ENCODE measurements at regions not wholly inside any gene's neighbourhood (a gene's known extent, or its start where the extent isn't known, plus 50 kb on each side); places are given as distances from the start of the nearest gene placed in this dataset.

- intact Hi-C loops (cut with DNase I): no loop called here
- no peak for DNase-seq
- Histone ChIP-seq H3K4me3 (no peak overlapping the region), H3K9me3 (no peaks in the 10 kb centered on the region), H3K27me3 (no peaks in the 10 kb centered on the region), H3K4me1 (peaks cover 0 to 7% (median 0%) of the 10 kb centered on the region in 3 donors), H3K27ac (no peak overlapping the region), H3K36me3 (no peaks in the 10 kb centered on the region)
- WGBS, 2 donors: 23 to 68% methylated on average over 2 of the region's 2 CpGs
- no peak for TF ChIP-seq CTCF (IDR thresholded peaks at IDR 0.05)
- no peak for TF ChIP-seq POLR2A (IDR thresholded peaks at IDR 0.05)
Observed at GRCh38 chr13:60933638-60934037, 482.0 kb downstream of the PCDH20 start.

GRCh38 chr13:60931858-60932546 lies 483.6 kb downstream of the PCDH20 start:
- no peaks in the 10 kb centered on the region for H3K9me3 ChIP-seq
- H3K4me1 ChIP-seq: peaks cover 0 to 7% (median 0%) of the 10 kb centered on the region in 3 donors
- no peaks in the 10 kb centered on the region for H3K36me3 ChIP-seq
- no peaks in the 10 kb centered on the region for H3K27me3 ChIP-seq
- DNase-seq: no peak
- H3K27ac ChIP-seq: no peak overlapping the region
- intact Hi-C loops (cut with DNase I): no loop called here
- 56 to 63% methylated on average over 4 of the region's 4 CpGs for WGBS, 2 donors
- no peak for TF ChIP-seq CTCF (IDR thresholded peaks at IDR 0.05)
- no peak for TF ChIP-seq POLR2A (IDR thresholded peaks at IDR 0.05)
- H3K4me3 ChIP-seq: no peak overlapping the region

- Histone ChIP-seq H3K27ac (no peak overlapping the region), H3K27me3 (no peaks in the 10 kb centered on the region), H3K4me1 (no peaks in the 10 kb centered on the region), H3K9me3 (no peaks in the 10 kb centered on the region), H3K4me3 (no peak overlapping the region), H3K36me3 (no peaks in the 10 kb centered on the region)
- DNase-seq: no peak
- TF ChIP-seq CTCF (IDR thresholded peaks at IDR 0.05): no peak
- TF ChIP-seq POLR2A (IDR thresholded peaks at IDR 0.05): no peak
- intact Hi-C loops (cut with DNase I): no loop called here
- WGBS, 2 donors: 60 to 83% methylated on average over 3 of the region's 3 CpGs
Observed at GRCh38 chr13:60925686-60926085, 490.0 kb downstream of the PCDH20 start.

- DNase-seq: no peak
- H3K9me3 ChIP-seq: no peaks in the 10 kb centered on the region
- H3K36me3 ChIP-seq: no peaks in the 10 kb centered on the region
- no peaks in the 10 kb centered on the region for H3K27me3 ChIP-seq
- WGBS, 2 donors: 30 to 52% methylated on average over 2 of the region's 2 CpGs
- H3K27ac ChIP-seq: no peak overlapping the region
- no peaks in the 10 kb centered on the region for H3K4me1 ChIP-seq
- intact Hi-C loops (cut with DNase I): no loop called here
- H3K4me3 ChIP-seq: no peak overlapping the region
- TF ChIP-seq POLR2A (IDR thresholded peaks at IDR 0.05) (no peak), CTCF (IDR thresholded peaks at IDR 0.05) (no peak)
Observed at GRCh38 chr13:60924856-60925255, 490.8 kb downstream of the PCDH20 start.

- intact Hi-C loops (cut with DNase I): no loop called here
- Histone ChIP-seq H3K36me3 (no peaks in the 10 kb centered on the region), H3K27ac (no peak overlapping the region), H3K4me1 (no peaks in the 10 kb centered on the region), H3K4me3 (no peak overlapping the region), H3K9me3 (no peaks in the 10 kb centered on the region), H3K27me3 (no peaks in the 10 kb centered on the region)
- DNase-seq: no peak
- TF ChIP-seq CTCF (IDR thresholded peaks at IDR 0.05) (no peak), POLR2A (IDR thresholded peaks at IDR 0.05) (no peak)
- WGBS, 2 donors: 12 to 22% methylated on average over 6 of the region's 6 CpGs
Observed at GRCh38 chr13:60922576-60923231, 492.9 kb downstream of the PCDH20 start.

All from esophagus squamous epithelium (tissue), 5 donors.